HK-2 (cell line): ENCODE measurements at regions not wholly inside any gene's neighbourhood (a gene's known extent, or its start where the extent isn't known, plus 50 kb on each side); places are given as distances from the start of the nearest gene placed in this dataset.
A peak's percentile ranks its signal among the peaks of the same experiment; 100 is the strongest.

Experiments
- DNase-seq: peaks from one replicate; pipeline ENCODE4 v3.0.0-alpha.2; 2018; ENCODE audit not compliant: unreplicated experiment

DNA sequence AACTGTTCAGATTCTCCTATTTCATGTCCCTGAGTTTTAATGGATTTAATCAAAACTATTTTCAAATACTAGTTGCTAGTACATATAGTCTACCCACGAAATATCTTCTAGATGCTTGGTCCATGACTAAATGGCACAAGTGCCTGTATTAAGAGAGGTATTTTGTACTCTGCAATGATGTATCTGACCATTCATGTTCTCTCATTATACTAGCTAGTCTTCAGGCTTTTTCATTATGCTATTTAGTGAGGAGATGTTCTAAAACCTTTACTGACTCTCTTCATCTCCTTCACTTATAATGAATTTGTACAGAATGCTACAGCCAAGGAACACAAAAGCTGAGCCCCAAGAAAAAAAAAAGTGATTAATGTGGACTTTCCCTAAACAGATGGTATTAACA is 222.5 kb downstream of the AHR start:
- DNase-seq: no peak

DNA sequence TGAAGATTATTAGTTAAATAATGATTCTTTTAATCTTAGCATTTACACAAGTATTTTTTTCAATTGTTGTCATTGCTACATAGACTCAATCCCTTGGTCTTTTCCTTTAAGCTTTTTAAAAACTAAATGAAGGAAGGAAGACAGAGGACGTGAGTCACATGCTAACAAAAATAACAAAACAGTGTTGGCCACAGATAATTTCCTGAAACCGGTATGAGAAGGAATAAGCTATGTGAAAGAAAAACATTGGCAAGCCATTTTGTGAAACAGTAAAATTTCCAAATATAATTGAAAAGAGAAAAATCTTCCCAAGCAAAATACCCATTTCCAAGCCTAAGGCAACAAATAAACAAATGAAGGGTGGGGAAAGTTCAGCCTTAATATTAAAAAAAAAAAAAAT is 223.0 kb downstream of the AHR start:
- no peak for DNase-seq

DNA sequence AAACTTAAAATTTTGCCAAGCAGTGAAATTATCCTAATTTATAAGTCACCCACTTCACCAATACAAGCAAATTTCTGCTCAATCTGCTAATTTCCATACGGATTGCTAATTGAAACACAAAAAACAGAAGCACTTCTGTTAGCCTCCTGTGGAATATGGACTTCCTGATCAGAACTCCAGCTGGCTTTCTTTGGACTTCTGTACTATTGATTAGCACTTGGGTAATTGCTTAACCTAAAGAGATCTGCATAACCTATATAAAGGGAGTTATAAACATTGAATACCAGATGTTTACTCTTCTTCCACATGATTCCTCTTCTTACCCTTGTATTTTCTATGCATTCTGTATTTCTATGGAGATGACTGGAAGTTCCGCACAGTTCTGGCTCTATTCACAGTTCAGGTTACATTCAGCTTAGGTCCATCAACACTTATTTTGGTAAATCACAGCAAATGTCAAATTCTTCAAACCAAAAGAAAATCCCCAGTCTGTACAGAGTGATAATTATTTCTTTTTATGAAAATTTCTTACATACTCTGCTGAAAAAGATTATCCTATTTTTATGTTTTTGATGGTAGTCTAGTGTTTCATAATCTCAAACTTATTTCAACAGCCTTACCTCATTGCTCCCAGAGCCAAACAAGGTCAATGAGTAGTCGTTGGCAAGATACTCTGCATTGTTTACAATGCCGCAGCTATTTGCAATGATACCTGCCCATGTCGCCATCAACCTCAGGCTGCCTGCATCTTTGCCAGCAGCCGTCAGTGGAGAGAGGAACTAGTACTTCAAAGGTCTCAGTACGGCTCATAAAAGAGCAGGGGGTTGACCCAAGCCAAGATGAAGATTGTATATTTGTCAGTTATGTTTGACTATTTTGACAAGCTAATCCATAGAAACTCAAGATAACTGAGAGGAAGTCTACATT is 225.6 kb downstream of the AHR start:
- DNase-seq: no peak

DNA sequence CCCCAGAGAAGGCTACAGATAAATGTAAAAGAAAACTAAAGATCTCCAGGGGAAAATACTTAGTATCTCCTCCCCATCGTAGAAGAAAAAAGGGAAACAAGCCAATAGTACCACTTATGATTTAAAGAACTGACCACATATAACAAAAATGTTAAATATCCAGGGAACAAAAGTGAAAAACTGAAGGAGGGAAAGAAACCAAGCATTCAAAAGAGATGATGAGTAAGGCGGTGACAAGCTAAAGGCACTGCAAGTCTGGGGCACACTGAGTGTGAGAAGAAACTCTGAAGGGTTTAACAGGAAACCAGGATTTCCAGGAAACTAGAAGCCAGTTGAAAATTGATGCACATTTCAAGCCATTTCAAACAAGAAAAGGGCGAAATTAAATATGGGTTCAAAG is 226.3 kb downstream of the AHR start:
- no peak for DNase-seq

DNA sequence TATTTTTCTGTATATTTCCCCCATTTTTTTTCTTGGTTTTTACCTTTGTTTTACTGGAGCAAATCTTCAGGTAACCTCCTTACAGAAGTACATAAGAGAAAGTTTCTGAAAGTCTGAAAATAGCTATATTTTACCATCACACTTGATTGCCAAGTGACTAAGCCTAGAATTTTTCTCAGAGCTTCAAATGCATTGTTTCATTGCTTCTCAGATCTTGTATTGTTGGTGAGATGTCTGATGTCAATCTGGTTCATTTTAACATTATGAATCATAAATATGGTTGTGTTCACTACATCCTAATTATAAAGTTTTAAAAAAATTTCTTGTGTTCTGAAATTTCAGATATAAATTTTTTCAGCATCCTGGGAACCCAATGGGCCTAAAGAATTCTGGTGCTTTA is 228.2 kb downstream of the AHR start:
- DNase-seq: no peak

DNA sequence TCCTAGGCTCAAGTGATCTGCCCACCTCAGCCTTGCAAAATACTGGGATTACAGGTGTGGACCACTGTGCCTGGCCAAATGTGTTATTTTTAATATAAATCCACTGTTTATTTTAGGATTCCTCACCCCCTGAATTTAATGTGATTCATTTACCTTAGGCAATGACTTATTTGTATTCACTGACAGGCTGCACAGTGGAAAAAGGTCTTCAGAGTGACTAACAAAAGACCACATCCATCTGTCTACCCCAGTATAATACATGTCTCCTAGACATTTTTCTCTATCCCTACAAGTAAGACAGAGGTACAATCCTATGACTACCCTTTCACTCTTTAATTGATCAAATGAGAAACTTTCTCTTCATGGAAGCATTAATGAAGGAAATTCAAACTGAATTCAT is 230.2 kb downstream of the AHR start:
- DNase-seq: no peak

DNA sequence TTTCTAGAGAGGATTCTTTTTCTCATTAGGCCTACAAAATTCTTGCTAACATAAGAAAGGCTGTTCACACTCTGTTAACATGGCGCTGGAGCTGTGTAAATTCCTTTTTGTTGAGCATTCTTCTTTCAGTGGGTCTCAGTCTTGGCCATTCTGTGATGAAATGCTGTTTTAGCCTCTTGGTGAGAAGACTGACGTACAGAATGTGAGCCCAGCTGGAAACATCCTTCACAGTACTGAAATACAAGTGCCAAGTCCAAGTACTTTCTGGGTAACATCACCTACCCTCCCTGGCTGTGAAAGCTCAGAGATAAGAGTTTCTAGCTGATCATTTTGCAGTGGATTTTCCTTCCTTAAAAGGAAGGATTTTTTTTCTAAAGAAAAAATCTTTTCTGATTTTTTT is 231.8 kb downstream of the AHR start:
- DNase-seq: no peak

DNA sequence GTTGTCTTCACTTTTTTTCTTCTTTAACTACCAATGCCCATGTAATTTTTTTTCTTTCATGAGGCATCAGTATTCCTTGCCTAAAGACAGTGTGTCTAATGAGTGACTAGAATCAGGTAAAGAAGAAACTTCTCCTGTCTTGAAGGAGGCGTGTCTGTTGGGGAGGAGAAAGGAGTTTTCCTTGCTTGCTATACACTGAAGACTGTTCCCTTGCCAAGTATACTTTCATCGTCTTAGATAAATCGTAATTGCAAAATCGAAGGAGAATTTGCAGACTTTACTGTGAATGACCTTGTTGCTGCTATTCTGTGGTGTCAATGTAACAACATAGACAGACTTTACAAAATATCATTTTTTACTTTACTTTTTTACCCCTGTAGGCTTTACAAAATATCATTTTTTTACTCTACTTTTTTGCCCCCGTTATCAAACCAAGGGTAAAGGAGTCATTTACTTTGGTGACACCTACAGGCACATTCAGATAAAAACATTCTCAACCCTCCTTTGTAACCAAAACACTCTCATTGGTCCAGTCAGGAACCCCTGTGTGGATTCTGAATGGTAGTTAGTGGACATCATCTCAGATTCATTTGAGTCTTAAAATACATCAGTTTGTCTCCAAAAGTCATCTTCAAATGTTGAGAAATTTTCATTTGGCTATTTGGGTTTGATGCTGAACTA is 232.4 kb downstream of the AHR start:
- DNase-seq: no peak

DNA sequence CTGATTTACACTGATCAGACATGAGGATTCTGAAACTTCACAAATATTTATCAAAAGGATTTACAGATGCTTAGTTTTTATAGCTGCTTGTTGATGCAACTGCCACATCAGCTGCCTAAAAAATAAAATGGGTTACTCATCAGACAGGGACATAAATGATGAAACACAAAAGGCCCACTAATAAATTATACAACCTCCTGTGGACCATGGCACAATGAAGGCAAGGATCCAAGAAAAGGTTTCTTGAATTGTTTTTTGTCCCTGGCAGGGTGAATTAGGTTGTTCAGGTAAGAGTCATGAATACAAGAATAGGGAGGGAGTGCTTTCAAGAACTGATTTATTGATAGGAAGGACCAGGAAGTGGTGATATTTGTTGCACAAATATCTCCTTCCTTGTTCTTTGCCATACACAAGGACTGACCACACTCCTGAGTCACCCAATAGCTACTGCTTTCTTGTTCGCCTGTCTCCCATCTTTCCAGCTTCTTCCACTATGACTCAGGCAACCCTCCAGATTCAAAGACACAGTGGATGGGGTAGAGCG is 234.5 kb downstream of the AHR start:
- peak; percentile 29 for DNase-seq

DNA sequence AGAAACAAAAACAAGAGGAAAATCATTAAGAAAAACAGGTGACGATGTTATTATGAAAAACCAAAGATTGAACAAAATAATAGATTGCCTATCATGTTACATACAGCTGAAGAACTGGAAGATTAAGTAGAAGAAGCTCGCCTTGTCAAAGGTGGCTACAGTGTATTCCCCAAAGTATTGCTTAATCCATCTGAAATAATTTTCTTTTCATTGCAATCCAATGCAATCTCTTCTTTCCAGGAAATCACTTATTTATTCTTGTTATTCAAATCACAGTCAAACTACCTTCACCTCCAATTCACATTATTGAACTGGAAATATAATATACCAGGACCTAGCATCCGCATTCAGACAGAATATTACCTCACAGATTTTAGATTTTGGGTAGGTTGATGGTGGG is 235.9 kb downstream of the AHR start:
- DNase-seq: no peak

DNA sequence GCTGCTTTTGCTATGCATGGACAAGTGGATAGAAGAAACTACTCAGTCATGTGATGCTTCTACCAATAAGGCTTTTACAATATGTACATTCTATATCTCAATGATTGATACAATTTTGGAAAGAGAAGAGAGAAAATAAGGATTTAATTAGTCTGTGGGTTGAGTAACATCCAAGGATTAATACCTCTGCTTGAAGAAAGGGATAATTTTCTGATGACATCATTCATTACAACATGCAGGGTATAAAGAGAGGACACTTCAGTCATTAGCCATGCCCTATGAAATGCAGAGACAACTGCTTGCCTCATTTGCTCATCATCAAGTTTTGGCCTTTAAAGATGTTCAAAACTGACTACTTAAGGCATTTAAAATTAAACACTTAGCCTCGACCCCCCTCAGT is 237.3 kb downstream of the AHR start:
- no peak for DNase-seq

DNA sequence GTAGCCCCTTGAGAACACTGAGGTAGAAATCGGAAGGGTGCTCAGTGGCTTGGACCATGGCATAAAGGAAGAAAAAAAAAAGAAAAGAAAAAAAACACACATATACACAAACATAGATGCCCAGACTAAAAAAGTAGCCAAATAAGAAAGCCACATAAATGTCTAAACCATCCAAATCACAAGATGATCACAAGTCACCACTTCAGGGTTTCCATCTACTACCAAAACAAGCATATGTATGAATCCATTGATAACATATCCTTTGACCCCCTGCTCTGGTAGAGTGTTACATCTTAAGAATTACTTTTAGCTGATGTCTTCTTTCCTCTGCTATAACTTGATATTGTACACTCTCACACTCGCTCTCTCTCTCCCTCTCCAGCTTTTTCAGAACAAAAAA is 245.9 kb downstream of the AHR start:
- DNase-seq: no peak

DNA sequence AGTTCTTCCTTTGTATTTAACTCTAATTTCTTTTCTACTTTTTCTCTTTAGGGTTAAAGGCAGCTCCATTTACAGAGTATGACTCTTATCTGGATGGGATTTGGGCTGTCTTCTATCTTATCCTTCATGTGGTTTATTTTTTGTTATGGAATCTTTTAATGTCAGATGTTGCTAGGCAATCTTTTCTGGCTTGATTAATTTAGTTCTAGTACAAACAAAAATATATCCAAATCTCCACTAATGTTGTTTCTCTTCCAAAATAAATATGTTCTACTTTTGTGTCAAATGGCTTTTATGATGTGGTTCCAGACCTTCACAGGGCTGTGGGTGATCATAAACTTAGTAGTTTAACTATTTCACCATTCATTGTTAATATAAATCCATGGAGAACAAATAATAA is 246.9 kb downstream of the AHR start:
- no peak for DNase-seq

DNA sequence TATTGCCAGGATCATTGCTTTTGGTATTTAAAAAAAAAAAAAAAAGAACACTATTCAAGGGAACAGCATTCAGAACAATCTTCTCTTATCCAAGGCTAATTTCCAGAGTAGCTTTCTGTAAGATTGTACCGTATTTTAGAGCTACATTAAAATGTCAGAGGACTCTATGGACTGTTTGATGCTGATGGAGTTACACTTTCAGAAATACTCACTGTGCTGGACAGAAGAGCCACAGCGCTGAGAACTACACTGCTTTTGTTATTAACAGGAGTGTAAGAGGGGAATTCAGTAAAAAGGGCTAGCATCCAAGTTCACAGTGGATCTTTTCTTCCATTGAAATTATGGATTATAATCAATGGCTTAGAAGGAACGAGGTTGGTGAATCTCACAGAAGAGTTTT is 247.7 kb downstream of the AHR start:
- no peak for DNase-seq

DNA sequence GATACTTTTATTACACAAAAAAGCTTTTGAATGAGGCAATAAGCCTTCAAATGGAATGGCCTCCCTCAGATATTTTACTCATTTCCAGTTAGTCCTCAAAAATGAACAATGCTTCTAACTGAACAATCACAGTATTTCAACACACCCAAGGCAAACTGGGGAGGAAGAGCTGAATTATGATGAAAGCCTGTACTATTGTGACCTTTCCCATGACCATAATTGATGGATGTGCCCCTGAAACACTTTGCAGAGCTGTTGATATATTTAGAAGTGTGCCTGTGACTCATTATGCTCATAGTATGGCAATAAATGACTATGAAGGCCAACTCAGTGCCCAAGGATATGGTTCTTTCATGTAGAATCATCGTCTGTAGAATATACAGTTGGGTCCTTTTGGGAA is 248.1 kb downstream of the AHR start:
- DNase-seq: no peak

DNA sequence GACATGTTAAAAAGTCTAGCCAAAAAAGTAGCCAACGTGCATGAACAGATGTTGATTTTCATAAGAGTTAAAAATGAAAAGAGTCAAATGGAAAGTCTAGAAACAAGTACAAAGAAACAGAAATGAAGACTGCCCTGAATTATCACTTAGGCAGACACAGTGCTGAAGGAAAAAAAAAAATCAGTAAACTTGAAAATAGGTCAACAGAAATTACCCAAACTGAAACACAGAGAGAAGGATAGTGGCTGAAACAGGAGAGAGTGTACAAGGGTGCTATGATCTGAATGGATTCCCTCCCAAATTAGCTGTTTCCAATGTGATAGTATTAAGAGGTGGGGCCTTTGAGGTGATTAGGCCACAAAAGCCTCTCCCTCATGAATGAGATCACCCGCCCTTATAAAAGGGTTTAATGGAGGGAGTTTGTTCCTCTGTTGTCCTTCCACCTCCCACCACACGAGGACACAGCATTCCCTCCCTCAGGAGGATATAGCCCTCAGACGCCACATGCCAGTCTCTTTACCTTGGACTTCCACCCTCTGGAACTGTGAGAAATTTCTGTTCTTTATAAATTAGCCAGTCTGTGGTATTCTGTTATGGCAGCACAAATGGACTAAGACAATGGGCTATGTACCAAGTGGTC is 249.7 kb downstream of the AHR start:
- no peak for DNase-seq

DNA sequence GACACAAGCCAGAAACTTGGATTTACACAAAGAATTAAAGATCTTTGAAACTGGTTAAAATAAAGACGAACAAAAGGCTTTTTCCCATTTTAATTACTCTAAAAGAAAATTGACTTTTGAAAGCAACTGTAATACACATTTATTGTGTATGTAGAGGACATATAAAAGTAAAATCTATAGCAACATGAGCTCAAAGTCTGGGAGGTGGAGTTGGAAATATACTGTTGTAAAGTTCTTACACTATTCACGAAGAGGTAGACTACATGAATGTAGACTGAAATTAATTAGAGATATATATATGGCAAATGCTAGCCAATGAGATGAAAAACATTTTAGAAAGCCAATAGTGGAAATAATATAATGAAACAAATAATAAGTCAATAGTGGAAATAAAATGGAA is 251.0 kb downstream of the AHR start:
- DNase-seq: no peak

DNA sequence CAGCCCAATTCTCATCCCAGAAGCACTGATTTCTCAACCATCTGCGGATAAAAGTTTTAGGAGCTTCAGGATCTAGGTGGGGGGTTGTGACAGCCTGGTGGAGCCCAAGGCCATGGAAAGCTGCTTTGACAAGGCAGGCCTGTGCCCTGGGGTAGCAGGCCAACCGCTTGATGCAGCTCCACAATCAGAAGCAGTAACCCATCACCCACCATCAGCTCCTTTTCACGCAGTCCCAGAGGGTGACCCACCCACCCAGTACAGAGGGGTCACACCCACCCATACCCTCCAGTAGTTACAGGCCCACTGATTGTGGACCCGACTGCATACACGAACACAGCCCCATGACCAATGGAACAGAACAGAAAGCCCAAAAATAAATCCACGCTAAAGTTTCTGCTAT is 253.9 kb downstream of the AHR start:
- no peak for DNase-seq

DNA sequence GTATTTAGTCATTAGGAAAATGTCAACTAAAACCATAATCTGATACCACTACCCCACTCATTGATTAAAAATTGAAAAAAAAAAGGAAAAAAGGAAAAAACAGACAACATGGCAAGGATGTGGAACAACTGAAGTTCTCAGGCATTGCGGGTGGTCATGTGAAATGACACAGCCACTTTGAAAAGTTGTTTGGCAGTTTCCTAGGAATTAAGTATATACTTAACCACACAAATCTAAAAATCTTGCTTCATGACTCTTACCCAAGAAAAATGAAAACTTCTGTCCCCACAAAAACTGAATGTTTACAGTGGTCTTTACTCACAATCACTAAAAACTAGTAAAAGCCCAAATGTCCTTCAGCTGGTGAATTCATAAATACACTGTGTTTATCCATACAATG is 254.5 kb downstream of the AHR start:
- no peak for DNase-seq

DNA sequence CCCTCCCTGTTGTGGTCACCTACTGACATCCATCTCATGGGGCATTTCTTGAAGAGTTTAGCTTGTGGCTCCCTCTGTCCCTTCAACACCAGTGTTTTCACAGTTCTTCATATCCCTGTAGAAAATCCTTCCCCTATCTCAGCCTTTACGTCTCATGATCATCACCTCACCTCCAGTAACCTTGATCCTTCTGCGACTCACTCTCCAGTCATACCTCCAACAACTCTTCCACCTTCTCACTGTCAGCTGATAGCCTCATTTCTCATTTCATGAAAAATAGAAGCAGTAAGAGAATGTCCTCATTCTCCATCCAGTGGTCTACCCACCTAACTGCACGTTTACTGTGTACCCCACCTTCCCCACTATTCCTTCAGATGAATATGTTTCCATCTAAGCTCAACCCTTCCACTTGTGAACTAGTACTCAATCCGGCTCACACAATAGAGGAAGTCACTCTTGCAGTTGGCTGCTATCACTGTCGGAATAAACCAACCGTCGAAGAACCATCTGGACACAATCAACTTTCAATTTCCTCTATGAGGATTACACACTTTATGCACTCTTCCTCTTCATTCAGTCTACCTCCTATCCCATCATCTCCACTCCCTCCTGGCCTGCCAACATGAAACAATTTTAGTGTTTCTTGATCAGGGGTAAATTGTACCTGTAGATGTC is 256.0 kb downstream of the AHR start:
- no peak for DNase-seq

DNA sequence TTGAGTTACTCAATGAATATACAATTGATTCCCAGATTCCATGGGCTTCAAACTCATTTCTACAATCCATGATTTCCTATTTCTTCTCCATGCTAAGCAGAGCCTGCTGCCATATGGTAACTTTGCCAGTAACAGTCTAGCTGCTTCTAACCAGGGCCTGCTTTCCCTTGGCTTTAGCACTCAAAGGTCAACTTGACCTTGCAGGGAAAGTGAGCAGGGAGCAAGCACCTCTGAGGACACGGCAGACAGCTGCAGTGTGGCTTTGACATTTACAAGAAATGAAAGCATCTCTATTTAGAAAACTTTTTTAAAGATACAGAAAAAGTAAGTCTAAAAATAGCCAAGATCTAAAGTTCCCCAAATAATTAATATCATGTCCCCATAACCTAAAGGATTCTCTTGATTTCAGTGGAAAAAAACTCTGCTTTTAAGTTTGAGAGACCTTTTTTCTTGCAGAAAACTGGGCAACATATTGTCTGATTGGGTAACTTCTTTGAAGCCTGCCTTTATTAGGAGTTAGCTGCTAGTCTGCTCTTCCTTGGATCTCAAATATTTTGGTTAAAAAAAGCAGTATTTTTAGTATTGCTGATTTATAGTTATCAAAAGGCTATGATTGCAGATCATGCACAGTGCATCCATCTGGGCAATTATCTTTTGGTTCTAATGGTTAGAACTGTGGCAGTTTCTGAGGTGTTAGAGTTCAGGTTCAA is 257.9 kb downstream of the AHR start:
- DNase-seq: no peak
